RWPE2 (cell line): ENCODE measurements at regions not wholly inside any gene's neighbourhood (a gene's known extent, or its start where the extent isn't known, plus 50 kb on each side); places are given as distances from the start of the nearest gene placed in this dataset.

Source experiments
- ATAC-seq: fragments of 200-7000 bp; cut with Tn5 transposase; 3 replicates; pipeline ENCODE4 v1.9.1; 2021; ENCODE audit warnings: low read depth
- DNase-seq: peaks from one replicate; pipeline ENCODE4 v3.0.0-alpha.2; 2020; ENCODE audit warnings: low spot score
- H3K27ac ChIP-seq: fragments of 450-650 bp; 2 replicates; pipeline ENCODE4 v1.5.1; 2017; ENCODE audit warnings: mild to moderate bottlenecking; ENCODE audit not compliant: poor library complexity, severe bottlenecking
- H3K27me3 ChIP-seq: fragments of 250-450 bp; sonication (Bioruptor Pico); 2 replicates; pipeline ENCODE4 v1.5.1; 2021; ENCODE audit warnings: mild to moderate bottlenecking, moderate library complexity; ENCODE audit not compliant: insufficient read depth, poor library complexity, severe bottlenecking
- H3K36me3 ChIP-seq: fragments of 250-450 bp; sonication (Bioruptor Pico); 2 replicates; pipeline ENCODE4 v1.5.1; 2020; ENCODE audit warnings: low read depth, mild to moderate bottlenecking, moderate library complexity
- H3K4me1 ChIP-seq: fragments of 250-450 bp; sonication (Bioruptor Pico); 2 replicates; pipeline ENCODE4 v1.5.1; 2021; ENCODE audit warnings: mild to moderate bottlenecking, moderate library complexity; ENCODE audit not compliant: insufficient read depth, poor library complexity, severe bottlenecking
- H3K4me3 ChIP-seq: fragments of 250-450 bp; sonication (Bioruptor Pico); 2 replicates; pipeline ENCODE4 v1.5.1; 2021; ENCODE audit warnings: mild to moderate bottlenecking, moderate library complexity; ENCODE audit not compliant: severe bottlenecking
- H3K9me3 ChIP-seq: fragments of 250-450 bp; sonication (Bioruptor Pico); 2 replicates; pipeline ENCODE4 v1.5.1; 2021; ENCODE audit warnings: mild to moderate bottlenecking, moderate library complexity; ENCODE audit not compliant: severe bottlenecking
- TF ChIP-seq, protein P1 (sequence below): fragments of 450-650 bp; IDR thresholded peaks from one replicate; pipeline ENCODE4 v1.5.1; 2017; ENCODE audit warnings: mild to moderate bottlenecking, moderate library complexity; ENCODE audit not compliant: poor library complexity, severe bottlenecking

DNA sequence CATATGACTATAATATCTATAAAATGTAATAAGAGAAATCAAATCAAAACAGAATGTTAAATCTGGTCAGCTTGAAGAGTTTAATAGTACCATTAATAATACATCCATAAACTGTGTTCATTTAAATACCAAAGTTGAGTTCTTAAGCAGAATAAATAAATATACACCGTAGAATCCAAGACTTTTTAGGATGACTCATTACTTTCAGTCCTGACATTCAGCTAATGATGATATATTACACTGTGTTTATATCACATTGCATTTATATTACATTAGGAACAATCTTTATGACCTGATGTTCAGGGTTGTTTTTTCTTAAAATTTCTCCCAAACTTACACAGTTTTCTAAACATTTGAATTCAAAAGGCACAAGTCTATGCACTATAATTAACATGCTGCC, 331.3 kb downstream of the SS18 start:
- no peaks in the 10 kb centered on the region for H3K36me3 ChIP-seq
- H3K27ac ChIP-seq, result no peak overlapping the region
- TF ChIP-seq, protein P1, sequence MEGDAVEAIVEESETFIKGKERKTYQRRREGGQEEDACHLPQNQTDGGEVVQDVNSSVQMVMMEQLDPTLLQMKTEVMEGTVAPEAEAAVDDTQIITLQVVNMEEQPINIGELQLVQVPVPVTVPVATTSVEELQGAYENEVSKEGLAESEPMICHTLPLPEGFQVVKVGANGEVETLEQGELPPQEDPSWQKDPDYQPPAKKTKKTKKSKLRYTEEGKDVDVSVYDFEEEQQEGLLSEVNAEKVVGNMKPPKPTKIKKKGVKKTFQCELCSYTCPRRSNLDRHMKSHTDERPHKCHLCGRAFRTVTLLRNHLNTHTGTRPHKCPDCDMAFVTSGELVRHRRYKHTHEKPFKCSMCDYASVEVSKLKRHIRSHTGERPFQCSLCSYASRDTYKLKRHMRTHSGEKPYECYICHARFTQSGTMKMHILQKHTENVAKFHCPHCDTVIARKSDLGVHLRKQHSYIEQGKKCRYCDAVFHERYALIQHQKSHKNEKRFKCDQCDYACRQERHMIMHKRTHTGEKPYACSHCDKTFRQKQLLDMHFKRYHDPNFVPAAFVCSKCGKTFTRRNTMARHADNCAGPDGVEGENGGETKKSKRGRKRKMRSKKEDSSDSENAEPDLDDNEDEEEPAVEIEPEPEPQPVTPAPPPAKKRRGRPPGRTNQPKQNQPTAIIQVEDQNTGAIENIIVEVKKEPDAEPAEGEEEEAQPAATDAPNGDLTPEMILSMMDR, result no peak
- no peak overlapping the region for H3K4me3 ChIP-seq
- H3K27me3 ChIP-seq, result no peaks in the 10 kb centered on the region
- H3K4me1 ChIP-seq, result no peaks in the 10 kb centered on the region
- ATAC-seq (no peak), DNase-seq (no peak)
- H3K9me3 ChIP-seq, result no peaks in the 10 kb centered on the region

DNA sequence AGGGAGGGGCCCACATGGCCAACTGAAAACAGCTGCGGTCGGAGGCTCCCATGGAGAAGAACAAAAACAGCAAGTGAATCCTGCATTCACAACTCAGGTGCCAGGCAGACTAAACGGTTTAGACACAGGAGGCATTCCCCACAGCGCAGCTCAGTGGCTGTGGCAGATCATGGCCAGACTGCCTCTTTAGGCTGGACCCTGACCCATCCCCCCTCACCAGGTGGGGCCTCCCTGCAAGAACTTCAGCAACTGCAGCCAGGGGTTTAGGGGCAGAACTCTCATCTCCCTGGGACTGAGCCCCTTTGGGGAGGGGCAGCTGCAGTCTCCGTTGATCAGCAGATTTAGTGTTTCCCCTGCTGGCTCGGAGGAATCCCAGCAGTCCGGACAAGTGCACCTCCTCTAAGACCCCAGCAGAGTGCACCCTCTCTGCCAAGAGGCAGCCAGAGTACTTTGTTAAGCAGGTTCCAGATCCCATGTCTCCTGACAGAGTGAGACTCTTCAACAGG, 346.7 kb downstream of the SS18 start:
- no peaks in the 10 kb centered on the region for H3K27me3 ChIP-seq
- ATAC-seq (no peak), DNase-seq (no peak)
- TF ChIP-seq, protein P1, result no peak
- no peaks in the 10 kb centered on the region for H3K36me3 ChIP-seq
- H3K4me3 ChIP-seq, result no peak overlapping the region
- no peaks in the 10 kb centered on the region for H3K4me1 ChIP-seq
- H3K27ac ChIP-seq, result no peak overlapping the region
- H3K9me3 ChIP-seq, result no peaks in the 10 kb centered on the region

DNA sequence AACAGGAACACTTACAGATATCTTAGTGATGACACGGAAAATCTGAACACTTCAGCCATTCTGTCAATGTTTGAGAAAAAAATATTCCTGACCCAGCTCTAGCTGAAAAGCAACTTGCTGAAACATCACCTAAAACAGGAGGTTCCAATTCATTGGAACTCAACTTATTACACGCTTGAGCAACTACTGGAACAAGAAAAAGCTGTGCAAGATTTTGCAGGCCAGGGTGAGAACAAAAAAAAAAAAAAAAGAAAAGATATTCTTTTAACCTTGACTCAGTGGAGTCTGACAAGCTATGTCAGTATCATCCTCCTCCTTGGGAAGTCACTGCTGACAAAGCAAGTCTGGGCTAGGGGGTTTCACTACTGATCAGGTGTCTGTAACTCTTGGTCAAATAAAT, 351.0 kb downstream of the SS18 start:
- no peak overlapping the region for H3K27ac ChIP-seq
- H3K9me3 ChIP-seq, result no peaks in the 10 kb centered on the region
- no peaks in the 10 kb centered on the region for H3K36me3 ChIP-seq
- ATAC-seq (no peak), DNase-seq (no peak)
- no peak overlapping the region for H3K4me3 ChIP-seq
- H3K4me1 ChIP-seq, result no peaks in the 10 kb centered on the region
- H3K27me3 ChIP-seq, result no peaks in the 10 kb centered on the region
- TF ChIP-seq, protein P1, result no peak

DNA sequence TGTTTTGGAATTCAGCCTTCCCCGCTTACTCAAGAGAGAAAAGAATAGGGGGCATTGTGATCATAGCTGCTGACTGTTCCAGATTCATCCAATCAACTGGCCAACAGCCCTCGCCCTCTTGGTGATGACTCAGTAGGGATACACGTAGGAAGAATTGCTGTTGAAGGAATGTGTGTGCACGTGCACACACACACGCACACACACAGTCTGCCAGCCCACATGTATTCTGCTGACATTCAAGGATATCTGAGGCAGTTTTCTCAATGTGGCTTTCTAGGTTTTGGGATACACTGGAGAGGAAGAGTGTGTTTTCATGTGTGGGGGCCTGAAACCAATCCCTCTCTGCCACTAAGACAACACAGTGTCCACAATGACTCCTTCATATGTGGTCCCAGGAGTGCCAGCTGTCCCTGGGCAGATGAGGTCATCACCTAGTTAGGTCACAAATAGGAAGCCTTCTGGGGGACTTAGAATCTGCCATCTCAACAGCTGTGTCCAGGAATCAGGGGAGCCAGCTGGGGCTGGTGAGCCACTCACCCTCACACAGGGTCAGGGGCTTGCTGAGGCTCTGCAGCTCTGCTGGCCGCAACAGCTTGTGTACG, 352.6 kb downstream of the SS18 start:
- DNase-seq (no peak), ATAC-seq (peak; percentile 53; the same call in 2 of the 3 replicates)
- H3K36me3 ChIP-seq, result no peaks in the 10 kb centered on the region
- no peaks in the 10 kb centered on the region for H3K27me3 ChIP-seq
- no peak overlapping the region for H3K27ac ChIP-seq
- no peak overlapping the region for H3K4me3 ChIP-seq
- TF ChIP-seq, protein P1, result no peak
- no peaks in the 10 kb centered on the region for H3K4me1 ChIP-seq
- H3K9me3 ChIP-seq, result no peaks in the 10 kb centered on the region

DNA sequence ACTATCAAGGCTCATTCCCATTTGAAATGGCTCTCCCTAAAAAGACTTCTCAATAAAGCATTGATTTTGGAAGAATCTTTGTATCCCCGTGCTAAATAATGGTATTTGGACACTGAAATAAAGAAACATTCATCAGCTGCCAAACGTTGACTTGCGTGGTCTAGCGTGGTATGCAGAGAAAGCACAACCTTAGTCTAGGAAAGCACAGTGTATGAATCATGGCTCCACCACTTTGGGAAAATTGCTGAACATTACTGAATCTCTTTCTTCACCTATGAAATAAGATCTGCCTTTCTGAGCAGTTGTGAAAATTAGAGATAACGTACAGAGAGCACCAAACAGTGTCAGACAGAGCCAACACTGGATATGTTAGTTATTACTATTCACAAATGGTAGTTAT, 353.9 kb downstream of the SS18 start:
- no peaks in the 10 kb centered on the region for H3K9me3 ChIP-seq
- no peak for ATAC-seq
- DNase-seq, result no peak

More for the DNA sequence above, 353.9 kb downstream of the SS18 start:
- peaks cover 3% of the 10 kb centered on the region for H3K27me3 ChIP-seq
- TF ChIP-seq, protein P1, result no peak
- H3K4me3 ChIP-seq, result no peak overlapping the region
- H3K4me1 ChIP-seq, result no peaks in the 10 kb centered on the region
- H3K27ac ChIP-seq, result no peak overlapping the region
- no peaks in the 10 kb centered on the region for H3K36me3 ChIP-seq
